Panc1 (cell line): ENCODE measurements at regions not wholly inside any gene's neighbourhood (a gene's known extent, or its start where the extent isn't known, plus 50 kb on each side); places are given as distances from the start of the nearest gene placed in this dataset.

Experiments used
- REST ChIP-seq, 2 experiments: IDR thresholded peaks; 2 replicates each; pipeline ENCODE4 v1.6.1; 2011 to 2012; ENCODE audit warnings: low read depth in 2 of 2, control low read depth in 1 of 2, low read length in 1 of 2, mild to moderate bottlenecking in 1 of 2, moderate library complexity in 1 of 2; ENCODE audit not compliant: insufficient read depth in 1 of 2
- TF ChIP-seq, protein P1 (sequence below): fragments of 450-650 bp; IDR thresholded peaks from 2 replicates; pipeline ENCODE4 v1.5.1; 2017; ENCODE audit warnings: mild to moderate bottlenecking

DNA sequence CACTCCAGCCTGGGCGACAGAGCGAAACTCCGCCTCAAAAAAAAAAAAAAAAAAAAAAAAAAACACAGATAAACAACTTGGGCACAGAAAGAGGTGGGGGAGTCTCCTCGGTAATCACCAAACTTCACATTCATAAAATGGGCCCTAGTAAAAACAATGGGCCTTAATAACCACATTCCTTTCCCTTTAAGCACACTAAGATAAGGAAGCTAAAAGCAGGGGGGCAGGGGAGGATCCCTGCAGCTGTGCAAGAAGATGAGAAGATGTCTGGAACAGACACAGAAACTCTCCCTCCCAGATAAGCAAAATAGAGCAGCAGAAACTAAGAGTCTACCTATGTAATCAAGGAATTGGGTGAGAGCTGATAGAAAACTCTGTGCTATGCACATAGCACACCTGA, 111.2 kb upstream of the FAM174A start:
- TF ChIP-seq, protein P1, sequence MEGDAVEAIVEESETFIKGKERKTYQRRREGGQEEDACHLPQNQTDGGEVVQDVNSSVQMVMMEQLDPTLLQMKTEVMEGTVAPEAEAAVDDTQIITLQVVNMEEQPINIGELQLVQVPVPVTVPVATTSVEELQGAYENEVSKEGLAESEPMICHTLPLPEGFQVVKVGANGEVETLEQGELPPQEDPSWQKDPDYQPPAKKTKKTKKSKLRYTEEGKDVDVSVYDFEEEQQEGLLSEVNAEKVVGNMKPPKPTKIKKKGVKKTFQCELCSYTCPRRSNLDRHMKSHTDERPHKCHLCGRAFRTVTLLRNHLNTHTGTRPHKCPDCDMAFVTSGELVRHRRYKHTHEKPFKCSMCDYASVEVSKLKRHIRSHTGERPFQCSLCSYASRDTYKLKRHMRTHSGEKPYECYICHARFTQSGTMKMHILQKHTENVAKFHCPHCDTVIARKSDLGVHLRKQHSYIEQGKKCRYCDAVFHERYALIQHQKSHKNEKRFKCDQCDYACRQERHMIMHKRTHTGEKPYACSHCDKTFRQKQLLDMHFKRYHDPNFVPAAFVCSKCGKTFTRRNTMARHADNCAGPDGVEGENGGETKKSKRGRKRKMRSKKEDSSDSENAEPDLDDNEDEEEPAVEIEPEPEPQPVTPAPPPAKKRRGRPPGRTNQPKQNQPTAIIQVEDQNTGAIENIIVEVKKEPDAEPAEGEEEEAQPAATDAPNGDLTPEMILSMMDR: no peak
- TF ChIP-seq REST (IDR thresholded peaks at IDR 0.05; ENCODE audit: insufficient read depth in 1 of 2, low read depth in 2 of 2, low read length in 1 of 2): no peak
